Activated CD8-positive, alpha-beta memory T cell treated with anti-CD3 and anti-CD28 coated beads, Interleukin-2, amount 10 ng/mL, durations not matched to agents 7 days and 5 days (primary cell): ENCODE measurements at regions not wholly inside any gene's neighbourhood (a gene's known extent, or its start where the extent isn't known, plus 50 kb on each side); places are given as distances from the start of the nearest gene placed in this dataset.

Source experiments
- ATAC-seq: fragments of 150-1000 bp; cut with Tn5 transposase; one replicate; pipeline ENCODE4 v1.10.0; 2021; ENCODE audit warnings: moderate library complexity
- CTCF ChIA-PET: fragments of 350-600 bp; sonication (Branson Sonifier 250); formaldehyde crosslinking; loops from one replicate; lab custom pipeline; 2021; ENCODE audit warnings: antibody characterized with exemption; lab: Charles Lee
- DNase-seq: peaks from one replicate; pipeline ENCODE4 v3.0.0-alpha.2; 2020
- H3K27ac Mint-ChIP-seq: one replicate; pipeline ENCODE4 v1.8.0; 2021; ENCODE audit warnings: mild to moderate bottlenecking, mixed read lengths
- H3K27me3 Mint-ChIP-seq: one replicate; pipeline ENCODE4 v1.8.0; 2021; ENCODE audit warnings: mixed read lengths
- H3K36me3 Mint-ChIP-seq: one replicate; pipeline ENCODE4 v1.8.0; 2021; ENCODE audit warnings: mild to moderate bottlenecking, mixed read lengths
- H3K4me1 Mint-ChIP-seq: one replicate; pipeline ENCODE4 v1.8.0; 2021; ENCODE audit warnings: mixed read lengths
- H3K4me3 Mint-ChIP-seq: one replicate; pipeline ENCODE4 v1.8.0; 2021; ENCODE audit warnings: mild to moderate bottlenecking, moderate library complexity, mixed read lengths
- H3K9me3 Mint-ChIP-seq: one replicate; pipeline ENCODE4 v1.8.0; 2022; ENCODE audit warnings: low read depth, mixed read lengths

DNA sequence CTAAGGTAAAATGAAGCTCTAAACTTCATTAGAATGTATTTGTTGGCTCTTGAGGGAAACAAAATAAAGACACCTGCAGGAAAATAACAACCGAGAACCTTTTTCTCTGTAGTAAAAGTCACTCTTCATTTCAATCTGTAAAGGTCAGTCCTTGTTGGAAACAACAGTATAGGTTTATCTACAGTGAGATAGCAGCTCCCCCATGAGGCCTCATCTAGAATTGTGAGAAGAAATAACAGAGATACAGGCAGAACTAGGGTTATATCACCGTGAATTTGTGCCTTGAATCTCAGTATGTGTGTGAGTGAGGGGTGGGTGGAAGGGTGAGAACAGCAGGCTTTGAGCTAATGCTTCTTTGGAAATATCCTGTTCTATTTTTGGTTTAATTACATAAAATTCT is 107.8 kb upstream of the FMR1 start:
- Mint-ChIP-seq H3K9me3 (no peaks in the 10 kb centered on the region), H3K27ac (no peak overlapping the region), H3K4me3 (no peak overlapping the region), H3K4me1 (no peaks in the 10 kb centered on the region), H3K27me3 (peaks cover 3% of the 10 kb centered on the region), H3K36me3 (no peaks in the 10 kb centered on the region)
- DNase-seq, result no peak
- CTCF ChIA-PET, result interaction anchor here (1.5 kb wide), 1 partner anchor 328 kb away, joined by 7 read pairs; no protein-coding TSS in a partner anchor
- no peak for ATAC-seq

- Mint-ChIP-seq H3K4me3 (no peak overlapping the region), H3K36me3 (no peaks in the 10 kb centered on the region), H3K4me1 (no peaks in the 10 kb centered on the region), H3K9me3 (no peaks in the 10 kb centered on the region), H3K27ac (no peak overlapping the region), H3K27me3 (peaks cover 3% of the 10 kb centered on the region)
- ATAC-seq (no peak), DNase-seq (no peak)
- CTCF ChIA-PET, result no interaction called here
These were observed 99.9 kb upstream of the FMR1 start for GRCh38 chrX:147811803-147812202.

DNA sequence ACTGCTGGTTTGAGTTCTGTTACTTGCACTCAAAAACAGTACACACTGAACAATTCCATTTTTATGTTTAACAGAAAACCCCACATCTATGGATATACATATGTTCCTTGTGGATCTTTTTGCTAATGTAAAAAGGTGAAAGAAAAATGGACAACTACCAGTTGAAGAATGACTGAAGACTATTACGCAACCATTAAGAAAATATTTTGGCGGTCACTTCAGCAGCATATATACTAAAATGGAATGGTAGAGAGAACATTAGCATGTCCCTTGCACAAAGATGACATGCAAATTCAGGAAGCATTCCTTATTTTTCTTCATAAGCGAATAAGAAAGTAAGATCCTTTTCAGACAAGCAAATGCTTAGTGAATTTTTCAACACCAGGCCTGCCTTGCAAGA is 84.6 kb upstream of the FMR1 start:
- CTCF ChIA-PET, result no interaction called here
- Mint-ChIP-seq H3K27ac (no peak overlapping the region), H3K27me3 (no peaks in the 10 kb centered on the region), H3K4me3 (no peak overlapping the region), H3K9me3 (peaks cover 2% of the 10 kb centered on the region), H3K36me3 (no peaks in the 10 kb centered on the region), H3K4me1 (no peaks in the 10 kb centered on the region)
- DNase-seq (no peak), ATAC-seq (no peak)

GRCh38 chrX:147828719-147829118 is 83.0 kb upstream of the FMR1 start:
- Mint-ChIP-seq H3K36me3 (no peaks in the 10 kb centered on the region), H3K9me3 (peaks cover 2% of the 10 kb centered on the region), H3K4me1 (no peaks in the 10 kb centered on the region), H3K4me3 (no peak overlapping the region), H3K27me3 (no peaks in the 10 kb centered on the region), H3K27ac (no peak overlapping the region)
- CTCF ChIA-PET, result no interaction called here
- ATAC-seq (no peak), DNase-seq (no peak)

DNA sequence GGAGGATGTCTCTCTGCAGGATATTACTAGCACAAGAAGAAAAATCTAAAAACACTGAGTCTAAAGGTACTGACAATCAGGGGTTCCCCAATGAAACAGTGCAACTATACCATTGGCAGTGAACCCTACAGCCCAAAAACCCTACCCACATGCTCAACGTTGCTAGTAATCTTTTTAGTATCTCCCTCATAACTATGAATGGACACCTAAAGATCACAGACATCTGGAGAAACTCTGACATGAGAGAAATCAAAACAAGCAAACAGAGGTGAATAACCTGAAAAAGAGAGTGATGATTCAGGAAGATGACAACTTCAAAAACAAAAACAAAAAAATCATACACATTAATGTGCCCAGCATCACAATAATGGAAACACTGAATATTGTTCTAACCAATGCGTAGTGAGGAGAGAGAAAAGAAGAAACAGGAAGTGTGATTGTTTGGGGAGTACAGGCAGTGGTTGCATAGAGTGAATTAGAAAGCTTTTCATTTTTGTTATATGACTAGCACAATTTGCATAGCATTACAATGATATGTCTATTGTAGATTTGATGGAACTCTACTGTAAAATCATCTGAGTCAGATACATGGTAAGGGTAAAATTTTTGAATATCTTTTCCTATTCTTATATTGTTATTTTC is 78.9 kb upstream of the FMR1 start:
- peaks cover 2% of the 10 kb centered on the region for H3K9me3 Mint-ChIP-seq

GRCh38 chrX:147838465-147839131 is 73.1 kb upstream of the FMR1 start:
- Mint-ChIP-seq H3K36me3 (no peaks in the 10 kb centered on the region), H3K27me3 (peaks cover 3% of the 10 kb centered on the region), H3K4me1 (no peaks in the 10 kb centered on the region), H3K27ac (no peak overlapping the region), H3K4me3 (no peak overlapping the region), H3K9me3 (no peaks in the 10 kb centered on the region)
- DNase-seq (no peak), ATAC-seq (no peak)
- CTCF ChIA-PET, result no interaction called here

More for the DNA sequence above, 78.9 kb upstream of the FMR1 start:
- Mint-ChIP-seq H3K27ac (no peak overlapping the region), H3K4me1 (no peaks in the 10 kb centered on the region), H3K4me3 (no peak overlapping the region), H3K27me3 (peaks cover 3% of the 10 kb centered on the region), H3K36me3 (no peaks in the 10 kb centered on the region)
- DNase-seq (no peak), ATAC-seq (no peak)
- CTCF ChIA-PET, result no interaction called here

DNA sequence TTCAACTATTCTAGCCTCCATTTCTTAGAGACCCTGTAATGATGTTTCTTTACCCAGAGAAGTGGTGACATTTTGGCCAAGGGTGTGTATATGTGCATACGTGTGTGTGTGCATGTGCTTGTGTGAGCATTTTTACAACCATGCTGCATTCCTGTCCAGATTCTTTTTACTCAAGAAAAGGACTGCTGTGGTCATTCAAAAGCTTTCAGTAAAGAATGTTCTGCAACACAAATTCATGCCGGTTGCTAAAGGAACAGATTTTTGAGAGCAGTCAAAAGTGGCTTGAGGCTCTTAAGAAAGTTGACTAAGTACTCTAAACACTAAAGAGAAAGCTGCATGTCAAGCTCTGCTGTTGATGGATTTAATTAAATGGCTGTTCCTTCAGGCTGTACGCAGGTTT is 65.0 kb upstream of the FMR1 start:
- CTCF ChIA-PET, result no interaction called here
- no peak for DNase-seq
- no peak overlapping the region for H3K4me3 Mint-ChIP-seq

GRCh38 chrX:147847999-147848398 is 63.7 kb upstream of the FMR1 start:
- DNase-seq, result no peak
- Mint-ChIP-seq H3K36me3 (no peaks in the 10 kb centered on the region), H3K4me3 (no peak overlapping the region), H3K27me3 (no peaks in the 10 kb centered on the region), H3K9me3 (no peaks in the 10 kb centered on the region), H3K4me1 (no peaks in the 10 kb centered on the region), H3K27ac (no peak overlapping the region)
- CTCF ChIA-PET, result no interaction called here
- no peak for ATAC-seq

More for the DNA sequence above, 65.0 kb upstream of the FMR1 start:
- no peaks in the 10 kb centered on the region for H3K9me3 Mint-ChIP-seq
- no peak overlapping the region for H3K27ac Mint-ChIP-seq
- ATAC-seq, result no peak
- no peaks in the 10 kb centered on the region for H3K27me3 Mint-ChIP-seq
- no peaks in the 10 kb centered on the region for H3K36me3 Mint-ChIP-seq
- no peaks in the 10 kb centered on the region for H3K4me1 Mint-ChIP-seq

DNA sequence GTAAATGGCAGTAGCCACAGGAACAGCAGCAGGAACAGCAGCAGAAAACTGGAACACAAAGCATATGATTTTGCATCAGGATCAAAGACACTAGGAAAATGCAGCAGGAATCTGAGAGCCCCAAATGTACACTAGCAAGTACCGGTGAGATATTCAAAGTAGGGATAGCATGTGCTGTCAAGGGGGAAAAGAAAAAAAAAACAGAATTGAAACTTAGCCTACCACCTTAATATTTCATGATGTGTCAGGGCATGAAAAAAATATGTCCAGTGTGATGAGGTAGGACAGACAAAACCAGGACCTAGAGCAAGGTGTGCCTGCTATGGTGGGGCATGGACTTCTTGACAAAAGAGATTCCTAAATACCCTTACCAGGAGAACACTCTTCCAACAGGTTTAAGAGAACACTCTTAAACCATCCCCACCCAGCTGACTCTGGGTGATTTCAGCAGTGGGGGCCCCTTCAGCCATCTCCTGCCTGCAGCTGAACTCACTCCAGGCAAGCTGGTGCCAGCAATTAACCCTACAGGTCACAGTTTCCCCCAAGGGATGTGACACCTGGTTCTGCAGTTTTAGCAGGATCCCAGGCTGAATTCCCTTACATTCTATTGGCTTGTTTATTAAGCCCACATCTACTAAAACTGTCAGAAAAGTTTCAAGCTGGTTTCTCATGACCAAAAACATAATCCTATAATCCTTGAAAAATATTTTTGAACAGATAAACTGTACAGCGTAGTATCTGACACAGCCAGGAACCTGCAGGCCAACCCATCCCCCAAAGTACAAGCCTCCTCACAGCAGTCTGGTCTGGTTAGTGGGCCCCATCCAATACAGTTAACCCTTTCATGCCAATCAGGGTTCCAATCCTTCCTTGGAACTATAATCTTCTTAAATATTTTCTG is 62.9 kb upstream of the FMR1 start:
- Mint-ChIP-seq H3K27me3 (no peaks in the 10 kb centered on the region), H3K36me3 (no peaks in the 10 kb centered on the region)
- CTCF ChIA-PET, result no interaction called here

GRCh38 chrX:147850875-147851274 is 60.8 kb upstream of the FMR1 start:
- CTCF ChIA-PET, result no interaction called here
- no peaks in the 10 kb centered on the region for H3K9me3 Mint-ChIP-seq
- H3K27ac Mint-ChIP-seq, result no peak overlapping the region
- ATAC-seq (no peak), DNase-seq (no peak)
- no peak overlapping the region for H3K4me3 Mint-ChIP-seq
- H3K36me3 Mint-ChIP-seq, result no peaks in the 10 kb centered on the region
- H3K27me3 Mint-ChIP-seq, result no peaks in the 10 kb centered on the region
- no peaks in the 10 kb centered on the region for H3K4me1 Mint-ChIP-seq

More for the DNA sequence above, 62.9 kb upstream of the FMR1 start:
- no peaks in the 10 kb centered on the region for H3K4me1 Mint-ChIP-seq
- ATAC-seq (no peak), DNase-seq (no peak)
- no peak overlapping the region for H3K27ac Mint-ChIP-seq
- H3K4me3 Mint-ChIP-seq, result no peak overlapping the region
- H3K9me3 Mint-ChIP-seq, result no peaks in the 10 kb centered on the region

GRCh38 chrX:147853701-147854100 is 58.0 kb upstream of the FMR1 start:
- Mint-ChIP-seq H3K36me3 (no peaks in the 10 kb centered on the region), H3K4me1 (no peaks in the 10 kb centered on the region), H3K27me3 (no peaks in the 10 kb centered on the region), H3K27ac (no peak overlapping the region), H3K9me3 (no peaks in the 10 kb centered on the region), H3K4me3 (no peak overlapping the region)
- CTCF ChIA-PET, result no interaction called here
- ATAC-seq, result no peak
- no peak for DNase-seq

- CTCF ChIA-PET, result no interaction called here
These were observed 52.1 kb upstream of the FMR1 start for GRCh38 chrX:147859666-147860065.

More at GRCh38 chrX:147859666-147860065, 52.1 kb upstream of the FMR1 start:
- ATAC-seq (no peak), DNase-seq (no peak)
- Mint-ChIP-seq H3K4me3 (no peak overlapping the region), H3K27me3 (no peaks in the 10 kb centered on the region), H3K9me3 (no peaks in the 10 kb centered on the region), H3K27ac (no peak overlapping the region), H3K4me1 (no peaks in the 10 kb centered on the region), H3K36me3 (no peaks in the 10 kb centered on the region)
